HG02981 (cell line): ENCODE measurements at regions not wholly inside any gene's neighbourhood (a gene's known extent, or its start where the extent isn't known, plus 50 kb on each side); places are given as distances from the start of the nearest gene placed in this dataset.
A peak's percentile ranks its signal among the peaks of the same experiment; 100 is the strongest.
"Not testable (repeated sequence)": the region's sequence is repeated elsewhere in the genome, so short reads cannot be mapped to it uniquely, and the experiment has no call there.

Experiments used
- ATAC-seq: cut with Tn5 transposase; IDR thresholded peaks from one replicate; pipeline ENCODE4 v1.9.1; 2021; ENCODE audit warnings: mild to moderate bottlenecking, moderate library complexity; ENCODE audit not compliant: unreplicated experiment

- ATAC-seq, result not testable (repeated sequence)
Observed at GRCh38 chr1:176396604-176397395, 66.2 kb upstream of the PAPPA2 start.

GRCh38 chr1:176391621-176392020 lies 71.4 kb upstream of the PAPPA2 start:
- no peak for ATAC-seq

DNA sequence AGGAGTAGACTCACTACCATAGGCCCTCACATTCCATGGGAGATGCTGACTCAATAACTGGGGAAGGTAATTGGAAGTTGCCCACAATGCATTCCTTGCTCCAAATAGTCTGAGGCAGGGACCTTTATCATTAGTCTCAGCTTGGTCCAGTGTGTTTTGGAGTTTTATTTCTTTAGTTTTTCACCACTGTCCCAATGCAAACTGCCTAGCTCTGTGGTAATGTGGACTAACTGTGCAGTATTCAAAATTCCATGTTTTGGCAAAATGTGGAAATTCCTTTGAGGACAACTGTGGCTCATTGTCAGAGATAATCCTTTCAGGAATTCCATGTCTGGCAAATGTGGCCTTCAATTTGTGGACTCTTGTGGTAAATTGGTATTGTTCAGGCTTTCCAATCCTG lies 78.1 kb upstream of the PAPPA2 start:
- ATAC-seq, result no peak

DNA sequence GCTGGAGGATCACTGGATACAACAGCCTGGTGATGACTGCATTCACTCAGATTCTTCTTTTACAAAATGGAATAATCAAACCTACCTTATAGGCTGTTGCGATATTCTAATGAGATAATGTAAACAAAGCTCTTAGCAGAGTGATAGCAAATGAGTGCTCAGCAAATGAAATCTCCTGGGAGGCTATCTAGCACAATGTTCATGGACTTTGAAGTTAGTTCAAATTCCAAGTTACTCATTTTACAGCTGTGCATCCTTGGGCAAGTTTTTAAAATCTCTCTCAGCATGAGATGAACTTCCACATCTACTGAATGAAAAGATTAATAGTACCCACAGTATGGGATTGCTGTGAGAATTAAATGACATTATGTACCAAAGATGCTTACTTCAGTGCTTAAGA lies 80.8 kb upstream of the PAPPA2 start:
- ATAC-seq, result no peak

DNA sequence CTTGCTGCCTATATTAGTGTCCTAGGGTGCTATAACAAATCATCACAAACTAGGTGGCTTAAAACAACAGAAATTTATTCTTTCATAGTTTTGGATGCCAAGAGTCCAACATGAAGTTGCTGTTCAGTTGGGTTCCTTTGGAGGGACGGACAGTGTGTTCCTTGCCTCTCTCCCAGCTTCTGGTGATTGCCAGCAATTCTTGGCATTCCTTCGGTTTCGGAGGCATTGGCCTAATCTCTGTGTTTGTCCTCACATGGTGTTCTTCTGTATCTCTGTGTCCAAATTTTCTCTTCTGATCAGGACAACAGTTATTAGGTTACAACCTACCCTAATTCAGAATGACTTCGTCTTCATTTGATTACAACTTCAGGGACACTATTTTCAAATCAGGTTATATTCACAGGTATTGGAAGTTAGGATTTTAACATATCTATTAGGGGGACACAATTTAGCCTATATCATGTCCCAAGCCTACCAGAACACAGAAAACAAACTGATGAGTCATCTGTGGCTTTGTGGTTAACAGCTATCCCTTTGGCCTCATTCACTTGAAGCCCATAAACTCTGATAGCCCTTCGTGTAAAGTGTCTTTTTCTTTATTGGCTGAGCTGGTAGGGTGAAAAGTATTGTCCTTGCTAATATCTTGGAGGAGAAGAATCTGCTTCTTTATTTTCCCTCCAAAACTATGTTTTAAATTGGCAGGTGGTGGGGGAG lies 83.2 kb upstream of the PAPPA2 start:
- no peak for ATAC-seq

GRCh38 chr1:176374967-176375569 lies 87.9 kb upstream of the PAPPA2 start:
- ATAC-seq, result peak; percentile 92

DNA sequence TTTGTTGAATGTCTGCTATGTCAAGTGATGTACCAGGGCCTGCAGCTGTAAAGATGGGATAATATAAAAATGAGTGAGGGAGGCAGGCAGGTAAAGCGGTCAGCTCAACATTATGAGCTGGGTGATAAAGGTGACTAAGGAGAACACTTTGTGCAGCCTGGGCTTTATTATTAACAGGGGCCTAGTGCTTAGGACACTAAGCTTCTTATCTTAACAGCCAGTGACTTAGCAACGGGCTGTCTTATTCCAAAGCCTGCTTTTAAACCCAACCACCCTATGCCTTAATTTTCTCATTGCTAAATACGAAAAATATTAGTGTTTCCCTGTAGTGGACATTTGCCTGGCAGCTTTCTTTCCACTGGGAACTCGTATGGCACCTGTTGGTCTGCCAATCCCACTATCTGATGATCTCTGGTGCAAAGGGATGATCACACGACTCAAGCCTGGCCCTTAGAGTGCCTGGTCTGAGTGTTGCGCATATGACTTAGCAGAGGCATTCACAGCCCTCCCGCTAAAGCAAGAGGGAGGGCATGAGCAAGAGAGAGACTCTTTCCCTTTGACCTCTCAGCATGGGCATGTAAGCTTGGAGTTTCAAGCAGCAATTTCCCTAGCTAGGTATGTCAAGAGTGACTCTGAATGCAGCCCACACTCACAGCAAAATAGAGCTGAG lies 98.6 kb upstream of the PAPPA2 start:
- ATAC-seq, result no peak

- ATAC-seq, result not testable (repeated sequence)
Observed at GRCh38 chr1:176349135-176349715, 113.8 kb upstream of the PAPPA2 start.

DNA sequence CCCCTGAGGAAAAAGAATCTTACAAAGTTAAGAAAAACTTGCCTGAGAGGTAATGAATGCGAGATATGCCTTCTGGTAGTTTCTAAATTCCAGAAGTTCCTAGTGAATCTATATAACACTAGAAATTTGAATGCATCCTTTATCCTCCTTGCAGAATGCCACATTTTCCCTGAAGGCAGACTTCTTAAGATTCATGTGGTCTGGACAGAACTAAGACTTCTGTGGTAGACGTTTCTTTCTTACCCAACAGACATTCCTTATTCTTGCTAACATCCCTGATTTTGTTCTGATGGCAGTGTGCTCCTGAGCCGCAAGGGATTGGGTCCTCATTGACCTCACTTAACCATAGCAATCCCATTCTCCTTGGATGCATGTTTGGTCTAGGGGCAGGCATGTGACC lies 121.3 kb upstream of the PAPPA2 start:
- no peak for ATAC-seq

- ATAC-seq, result no peak
Observed at GRCh38 chr1:176338877-176339276, 124.1 kb upstream of the PAPPA2 start.

GRCh38 chr1:176330782-176331181 lies 123.7 kb upstream of the COP1 start:
- ATAC-seq, result no peak

GRCh38 chr1:176325664-176326063 lies 118.6 kb upstream of the COP1 start:
- no peak for ATAC-seq

- ATAC-seq, result no peak
Observed at GRCh38 chr1:176323472-176323871, 116.4 kb upstream of the COP1 start.

DNA sequence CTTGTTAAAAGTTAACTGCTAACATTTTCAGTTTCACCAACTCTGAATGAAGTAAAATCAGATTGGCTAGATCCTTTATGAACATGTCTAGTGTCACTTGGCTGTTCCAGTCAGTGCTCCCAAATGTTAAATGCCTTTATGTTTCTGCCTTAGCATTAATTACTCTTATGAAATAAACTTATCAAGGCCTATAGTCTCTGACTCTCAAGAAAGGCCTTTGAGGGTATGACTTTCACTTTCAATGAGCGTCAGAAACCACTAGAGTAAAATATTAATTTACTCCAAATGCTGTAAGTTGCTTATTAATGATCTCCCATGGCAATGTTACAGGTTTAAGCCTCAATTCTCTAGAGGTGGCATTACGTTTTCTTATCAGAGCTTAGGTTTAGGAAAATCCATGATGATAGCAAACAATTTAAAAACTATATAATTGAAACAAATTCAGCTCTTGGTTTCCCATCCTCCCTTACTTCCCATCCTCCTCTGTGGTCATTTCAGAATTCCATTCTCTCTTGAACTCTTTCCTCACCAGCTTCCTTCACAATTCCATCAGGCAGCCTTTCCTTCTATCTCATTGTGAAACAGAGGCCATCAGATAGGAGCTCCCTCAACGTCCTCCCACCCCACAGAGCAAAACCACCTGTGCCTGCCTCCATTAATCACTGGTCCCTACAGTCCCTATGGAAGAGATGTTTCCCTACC lies 108.6 kb upstream of the COP1 start:
- peak; percentile 96 for ATAC-seq

GRCh38 chr1:176296602-176297001 lies 89.5 kb upstream of the COP1 start:
- ATAC-seq, result not testable (repeated sequence)

GRCh38 chr1:176285996-176286395 lies 78.9 kb upstream of the COP1 start:
- ATAC-seq, result no peak

- no peak for ATAC-seq
Observed at GRCh38 chr1:176271572-176271971, 64.5 kb upstream of the COP1 start.
